GM21529 (cell line): ENCODE measurements at regions not wholly inside any gene's neighbourhood (a gene's known extent, or its start where the extent isn't known, plus 50 kb on each side); places are given as distances from the start of the nearest gene placed in this dataset.
"Not testable (repeated sequence)": the region's sequence is repeated elsewhere in the genome, so short reads cannot be mapped to it uniquely, and the experiment has no call there.

Experiments
- ATAC-seq: cut with Tn5 transposase; IDR thresholded peaks from one replicate; pipeline ENCODE4 v1.9.1; 2021; ENCODE audit not compliant: unreplicated experiment

DNA sequence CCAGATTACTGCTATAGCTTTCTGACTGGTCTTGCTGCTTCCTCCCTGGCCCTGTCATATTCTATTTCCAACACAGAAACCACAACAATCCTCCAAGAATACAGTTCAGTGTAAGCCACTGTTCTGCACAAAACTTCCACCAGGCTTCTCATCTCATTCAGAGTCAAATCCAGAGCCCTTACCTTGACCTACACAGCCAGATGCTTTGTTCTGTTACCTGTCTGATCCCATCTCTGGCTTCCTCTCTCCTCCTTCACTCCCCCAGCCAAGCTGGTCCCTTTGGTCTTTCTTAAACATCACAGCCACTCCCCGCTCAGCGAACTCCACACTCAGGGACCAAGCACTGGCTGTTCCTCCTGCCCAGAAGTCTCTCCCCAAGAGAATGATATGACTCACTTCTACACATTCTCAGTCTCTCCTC lies 84.8 kb upstream of the BMP2K start:
- peak; percentile 39 for ATAC-seq

- peak; percentile 79 for ATAC-seq
These were observed 84.0 kb upstream of the BMP2K start for GRCh38 chr4:78691971-78692821.

DNA sequence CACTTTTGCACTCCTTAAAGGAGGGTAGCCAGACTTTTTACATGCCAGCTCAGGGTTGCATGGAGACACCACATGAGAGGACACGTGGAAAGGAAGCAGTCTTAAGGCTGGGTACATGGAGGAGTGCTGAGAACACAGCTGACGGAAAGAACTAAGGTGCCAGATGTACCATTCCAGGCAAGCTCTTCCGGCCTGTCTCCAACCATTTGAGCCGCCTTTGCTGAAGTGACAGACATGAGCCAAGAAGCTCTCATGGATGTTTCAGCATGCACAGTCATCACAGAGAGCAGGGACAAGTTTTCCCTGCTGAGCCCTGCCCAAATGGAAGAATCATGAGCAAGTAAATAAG lies 83.4 kb upstream of the BMP2K start:
- no peak for ATAC-seq

- no peak for ATAC-seq
These were observed 82.2 kb upstream of the BMP2K start for GRCh38 chr4:78693777-78694456.

- no peak for ATAC-seq
These were observed 81.7 kb upstream of the BMP2K start for GRCh38 chr4:78694457-78694787.

- no peak for ATAC-seq
These were observed 80.2 kb upstream of the BMP2K start for GRCh38 chr4:78695910-78696309.

DNA sequence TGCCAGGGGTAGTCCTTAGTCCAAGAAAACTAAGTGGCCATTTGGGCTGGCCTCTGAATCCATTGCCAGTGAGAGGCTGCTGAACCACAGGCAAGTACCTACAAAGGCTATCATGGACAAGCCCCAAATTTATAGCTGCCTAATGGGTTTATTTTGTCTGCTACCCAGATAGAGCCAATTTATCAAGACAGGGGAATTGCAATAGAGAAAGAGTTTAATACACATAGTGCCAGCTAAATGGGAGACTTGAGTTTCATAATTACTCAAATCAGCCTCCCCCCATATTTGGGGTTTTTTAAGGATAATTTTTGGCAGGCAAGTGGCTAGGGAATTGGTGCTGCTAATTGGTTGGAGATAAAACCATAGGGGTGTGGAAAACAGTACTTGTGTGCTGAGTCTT lies 73.1 kb upstream of the BMP2K start:
- no peak for ATAC-seq

DNA sequence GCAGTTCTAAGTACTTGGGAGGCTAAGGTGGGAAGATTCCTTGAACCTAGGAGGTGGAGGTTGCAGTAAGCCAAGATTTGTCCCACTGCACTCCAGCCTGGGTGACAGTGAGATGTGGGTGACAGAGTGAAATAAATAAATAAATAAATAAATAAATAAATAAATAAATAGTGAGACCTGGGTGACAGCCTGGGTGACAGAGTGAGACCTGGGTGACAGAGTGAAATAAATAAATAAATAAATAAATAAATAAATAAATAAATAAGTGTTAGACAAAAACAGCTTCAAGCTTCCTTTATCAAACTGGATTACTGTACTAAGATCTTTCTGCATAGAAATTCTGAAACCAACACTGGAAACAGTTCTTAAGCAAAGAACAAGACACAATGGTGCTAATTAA lies 71.8 kb upstream of the BMP2K start:
- no peak for ATAC-seq

DNA sequence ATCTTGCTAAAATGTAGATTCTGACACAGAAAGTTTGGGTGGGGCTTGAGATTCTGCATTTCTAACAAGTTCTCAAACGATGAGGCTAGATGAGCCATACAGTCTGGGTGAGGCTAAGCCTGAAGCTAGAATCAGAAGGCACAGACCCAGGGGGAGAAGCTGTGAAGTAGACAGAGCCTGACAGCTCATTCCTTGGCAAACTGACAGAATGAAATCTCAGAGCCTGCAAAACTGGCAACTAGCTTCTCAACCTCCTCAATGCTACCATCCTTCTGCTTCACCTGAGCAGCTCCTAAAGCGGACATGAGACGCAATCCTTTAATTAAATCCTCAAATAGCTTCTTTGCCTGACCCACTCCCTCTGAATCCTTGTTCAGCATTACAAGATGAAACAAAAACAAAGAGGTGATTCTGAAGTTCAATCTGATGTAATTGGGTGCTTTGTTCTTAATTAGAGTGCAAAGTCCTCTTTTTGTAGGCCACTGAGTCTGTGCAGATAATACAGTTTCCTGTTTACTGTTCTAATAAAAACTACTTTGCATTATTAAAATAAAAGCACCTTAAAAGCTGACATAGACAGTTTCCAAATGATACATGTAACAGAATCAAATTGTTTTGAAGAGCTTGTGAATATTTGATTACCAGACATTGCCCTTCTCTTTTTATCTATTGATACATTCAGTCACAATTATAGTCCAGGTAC lies 71.0 kb upstream of the BMP2K start:
- no peak for ATAC-seq

GRCh38 chr4:78706302-78706701 lies 69.8 kb upstream of the BMP2K start:
- ATAC-seq, result no peak

GRCh38 chr4:78707268-78707667 lies 68.9 kb upstream of the BMP2K start:
- peak; percentile 54 for ATAC-seq

GRCh38 chr4:78707793-78708192 lies 68.4 kb upstream of the BMP2K start:
- ATAC-seq, result peak; percentile 73

GRCh38 chr4:78710536-78710935 lies 65.6 kb upstream of the BMP2K start:
- no peak for ATAC-seq

DNA sequence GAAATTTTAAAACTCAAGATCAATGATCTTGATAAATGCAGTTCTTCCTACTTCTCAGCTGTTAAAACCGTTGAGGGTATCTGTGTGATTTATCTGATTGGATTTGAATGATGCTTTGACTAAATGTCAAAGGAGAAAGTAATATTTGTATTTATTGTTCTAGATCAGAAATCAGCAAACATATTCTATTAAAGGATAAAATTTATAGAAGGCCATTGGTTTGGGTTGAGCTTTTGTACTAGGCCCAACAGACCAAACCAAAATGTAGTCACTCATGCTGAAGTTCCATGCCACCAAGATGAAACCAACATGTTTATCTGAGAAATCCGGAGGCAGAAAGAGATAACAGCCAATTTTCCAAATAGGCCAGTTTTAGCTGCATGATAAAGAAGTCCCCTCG lies 64.5 kb upstream of the BMP2K start:
- no peak for ATAC-seq

DNA sequence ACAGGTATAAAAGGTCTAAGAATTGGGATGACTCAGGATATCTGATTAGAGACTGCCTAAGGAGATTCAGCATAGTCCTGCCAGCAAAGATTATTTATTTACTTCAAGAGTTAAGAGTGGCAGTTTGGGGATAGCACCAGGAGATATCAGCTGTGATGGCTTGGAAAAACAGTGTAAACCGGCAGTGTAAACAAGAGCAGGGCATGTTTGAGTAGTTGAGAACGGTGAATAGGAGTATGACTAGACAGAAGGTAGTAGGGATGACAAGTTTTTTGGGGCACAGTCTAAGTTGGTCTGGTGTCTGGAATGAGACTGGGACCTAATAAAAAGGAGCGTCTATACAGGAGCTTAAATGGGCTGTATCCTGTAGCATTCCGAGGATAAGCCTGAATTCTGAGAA lies 61.6 kb upstream of the BMP2K start:
- ATAC-seq, result not testable (repeated sequence)

DNA sequence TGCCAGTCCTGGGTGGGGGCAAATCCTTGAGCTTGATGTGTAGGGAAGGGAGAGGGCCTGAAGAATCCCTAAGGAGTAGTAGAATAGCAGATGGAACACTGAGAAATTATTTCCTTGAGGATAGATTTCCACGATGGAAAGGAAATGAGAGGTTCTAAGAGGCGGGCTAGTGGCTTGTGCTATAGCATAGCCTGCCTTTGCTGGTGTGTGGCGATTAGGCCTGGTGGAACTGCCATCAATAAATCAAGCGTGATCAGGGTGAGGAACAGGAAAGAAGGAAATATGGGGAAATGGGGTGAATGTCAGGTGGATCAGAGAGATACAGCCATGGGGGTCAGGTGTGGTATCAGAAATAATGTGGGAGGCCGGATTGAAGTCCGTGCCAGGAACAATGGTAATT lies 60.8 kb upstream of the BMP2K start:
- ATAC-seq, result not testable (repeated sequence)

DNA sequence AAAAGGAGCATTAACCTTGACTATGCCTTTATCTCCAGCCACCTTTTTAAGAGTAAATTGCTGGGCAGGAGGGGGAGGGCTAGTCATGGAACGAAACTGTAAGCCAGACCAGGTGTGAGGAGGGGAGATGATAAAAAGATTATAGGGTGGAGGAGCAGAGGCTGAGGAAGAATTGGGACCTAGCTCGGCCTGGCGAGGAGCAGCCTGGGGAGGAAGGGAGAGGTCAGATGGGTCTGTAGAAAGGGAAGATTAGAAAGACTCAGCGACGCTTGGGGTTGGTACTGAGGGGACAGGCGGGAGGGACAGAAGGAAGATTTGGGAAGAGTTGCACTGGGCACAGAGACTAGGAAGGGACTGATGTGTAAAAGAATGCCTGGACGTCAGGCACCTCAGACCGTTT lies 58.4 kb upstream of the BMP2K start:
- not testable (repeated sequence) for ATAC-seq

DNA sequence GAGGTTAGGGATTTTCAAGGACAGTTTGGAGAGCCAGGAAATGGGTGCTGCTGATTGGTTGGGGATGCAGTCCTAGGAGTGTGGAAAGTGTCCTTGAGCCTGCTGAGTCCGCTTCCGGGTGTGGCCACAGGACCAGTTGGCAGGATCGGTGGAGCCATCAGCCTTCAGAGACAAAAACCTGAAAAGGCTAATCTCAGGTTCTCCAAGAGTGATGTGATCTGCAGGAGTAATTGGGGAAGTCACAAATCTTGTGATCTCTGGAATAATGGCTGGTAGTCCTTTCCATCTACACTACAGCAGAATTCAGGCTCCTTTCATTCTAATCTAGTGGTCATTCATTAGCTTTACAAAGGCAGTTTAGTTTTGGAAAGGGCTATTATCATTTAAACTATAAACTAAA lies 55.9 kb upstream of the BMP2K start:
- ATAC-seq, result no peak

GRCh38 chr4:78720994-78721677 lies 55.0 kb upstream of the BMP2K start:
- peak; percentile 88 for ATAC-seq

DNA sequence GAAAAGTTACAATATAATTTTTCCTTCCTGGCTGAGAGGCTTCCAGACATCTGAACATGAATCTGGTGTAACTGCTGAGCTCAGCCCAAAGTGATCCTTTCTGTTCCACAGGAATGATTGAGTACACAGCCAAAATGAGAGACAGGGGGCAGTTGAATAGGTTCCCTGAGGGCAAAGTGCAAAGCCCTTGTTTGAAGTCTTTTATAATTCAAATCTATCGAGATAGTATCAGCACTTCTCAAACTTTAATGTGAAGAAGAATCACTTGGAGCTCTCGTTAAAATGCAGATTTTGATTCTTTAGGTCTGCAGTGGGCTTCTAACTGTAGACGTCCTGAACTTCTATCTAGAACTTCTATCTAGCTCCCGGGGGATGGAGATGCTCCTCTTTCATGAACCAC lies 54.4 kb upstream of the BMP2K start:
- no peak for ATAC-seq

GRCh38 chr4:78722320-78722719 lies 53.8 kb upstream of the BMP2K start:
- no peak for ATAC-seq

- ATAC-seq, result no peak
These were observed 53.3 kb upstream of the BMP2K start for GRCh38 chr4:78722878-78723277.
